GM18868 (cell line): ENCODE measurements at regions not wholly inside any gene's neighbourhood (a gene's known extent, or its start where the extent isn't known, plus 50 kb on each side); places are given as distances from the start of the nearest gene placed in this dataset.
"Not testable (repeated sequence)": the region's sequence is repeated elsewhere in the genome, so short reads cannot be mapped to it uniquely, and the experiment has no call there.

Experiments used
- ATAC-seq: cut with Tn5 transposase; IDR thresholded peaks from one replicate; pipeline ENCODE4 v1.9.1; 2021; ENCODE audit warnings: mild to moderate bottlenecking, moderate library complexity; ENCODE audit not compliant: unreplicated experiment

- no peak for ATAC-seq
Measured at GRCh38 chr4:13981499-13981898, 354.0 kb upstream of the BOD1L1 start.

GRCh38 chr4:13982010-13982409, 354.5 kb upstream of the BOD1L1 start:
- ATAC-seq, result peak; percentile 54

DNA sequence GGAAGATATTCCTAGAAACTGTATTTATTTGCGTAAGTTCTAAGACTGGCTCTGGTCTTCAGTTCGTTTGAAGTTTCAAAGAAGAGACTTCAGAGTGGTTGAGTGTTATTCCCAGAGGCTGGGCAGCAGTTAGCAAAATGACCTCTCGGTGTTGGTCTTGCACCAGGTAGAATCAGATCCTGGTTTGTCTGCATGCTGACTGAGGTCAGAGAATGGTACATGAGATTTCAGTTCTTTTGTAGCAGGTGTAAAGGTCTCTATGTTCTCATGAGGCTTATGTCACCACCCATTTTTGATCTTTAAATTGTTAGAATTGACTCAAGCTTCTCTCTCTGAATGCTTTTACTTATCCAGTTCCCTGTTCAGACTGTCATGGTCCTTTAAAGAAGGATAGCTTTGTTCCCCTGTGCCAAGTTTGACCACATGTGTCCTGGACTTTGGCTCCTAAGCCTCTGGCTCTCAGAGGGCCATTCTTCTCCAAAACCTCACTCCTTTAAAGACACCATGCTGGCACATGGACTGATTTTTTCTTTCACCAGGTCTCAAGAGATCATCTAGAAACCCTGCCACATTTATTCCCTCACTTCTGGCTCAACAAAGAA, 355.8 kb upstream of the BOD1L1 start:
- no peak for ATAC-seq

- no peak for ATAC-seq
Measured at GRCh38 chr4:13984991-13985800, 357.7 kb upstream of the BOD1L1 start.

DNA sequence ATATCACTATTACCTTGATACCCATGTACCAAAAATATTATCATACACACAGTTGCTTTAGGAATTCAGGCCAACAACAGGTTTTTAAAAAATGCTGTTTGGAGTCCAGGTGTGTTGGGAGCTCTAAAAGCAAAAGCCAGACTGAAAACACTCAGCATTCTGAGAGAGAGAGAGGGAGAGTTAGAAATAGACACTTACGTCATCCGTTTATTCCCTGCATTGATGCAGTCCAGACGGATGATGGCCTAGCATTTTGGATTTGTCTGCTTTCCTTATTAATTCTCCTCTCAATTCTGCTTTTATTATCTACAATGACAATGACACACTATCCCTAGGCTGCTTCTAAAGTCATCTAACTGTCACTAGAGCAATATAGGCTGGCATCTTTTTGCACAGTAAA, 358.3 kb upstream of the BOD1L1 start:
- ATAC-seq, result no peak

DNA sequence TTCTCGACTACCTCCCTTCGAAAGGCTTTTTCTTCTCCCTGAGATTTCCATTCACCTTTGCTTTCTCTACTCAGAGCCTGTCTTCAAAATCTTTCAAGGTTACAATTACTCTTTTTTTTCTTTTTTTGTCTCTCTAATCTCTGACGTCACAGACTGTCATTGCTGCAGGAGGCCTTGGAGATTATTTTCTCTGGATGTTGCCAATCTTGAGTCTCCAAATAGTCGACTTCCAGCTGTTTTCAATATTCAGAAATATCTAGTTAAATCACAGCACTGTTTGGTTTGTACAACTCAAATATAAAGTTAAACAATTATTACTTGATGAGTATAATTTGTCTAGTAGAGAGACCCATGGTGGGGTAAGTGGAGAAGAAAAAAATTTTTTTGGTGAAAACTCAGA, 359.0 kb upstream of the BOD1L1 start:
- no peak for ATAC-seq

DNA sequence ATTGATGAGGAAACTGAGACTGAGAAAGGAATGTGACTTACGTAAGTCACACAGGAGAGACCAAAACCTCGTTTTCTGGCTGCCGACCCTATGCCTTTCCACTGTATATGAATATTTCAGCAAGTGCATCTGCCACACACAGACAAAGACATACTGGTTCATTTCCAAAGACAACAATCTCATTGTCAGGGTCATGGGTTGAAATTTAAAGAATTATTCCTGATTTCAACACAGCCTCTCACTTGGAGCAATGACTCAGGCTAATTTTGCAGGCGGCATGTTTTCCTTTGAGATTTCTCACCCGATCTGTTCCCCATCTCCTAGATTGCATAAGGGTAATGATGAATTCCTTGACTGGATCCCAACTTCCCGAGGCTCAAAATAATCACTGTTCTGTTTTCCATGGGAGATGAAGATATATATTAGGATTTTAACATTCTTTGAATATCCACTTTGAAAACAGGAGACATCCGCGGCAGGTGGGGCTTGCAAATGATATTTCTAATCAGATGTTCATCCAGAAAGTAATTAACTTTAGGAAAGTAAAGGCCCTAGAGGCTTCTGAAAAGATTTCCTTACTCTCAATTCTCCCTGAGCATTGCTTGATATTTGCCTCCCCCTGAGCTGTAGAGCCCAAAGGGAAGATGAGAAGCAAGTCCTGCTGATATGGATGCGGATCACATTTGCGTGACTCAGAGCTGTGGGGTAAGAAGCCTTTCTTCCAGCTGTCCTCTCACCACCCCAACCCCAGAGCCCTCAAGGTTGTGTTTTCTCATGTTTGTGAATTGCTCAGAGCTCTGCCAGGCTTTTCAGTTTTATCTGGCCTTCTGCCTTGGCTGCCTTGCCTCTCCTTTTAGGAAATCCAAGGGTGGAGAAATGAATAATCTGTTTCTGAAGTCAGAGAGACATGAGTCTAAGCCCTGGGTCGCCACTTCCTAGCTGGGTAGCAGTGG, 361.1 kb upstream of the BOD1L1 start:
- no peak for ATAC-seq

DNA sequence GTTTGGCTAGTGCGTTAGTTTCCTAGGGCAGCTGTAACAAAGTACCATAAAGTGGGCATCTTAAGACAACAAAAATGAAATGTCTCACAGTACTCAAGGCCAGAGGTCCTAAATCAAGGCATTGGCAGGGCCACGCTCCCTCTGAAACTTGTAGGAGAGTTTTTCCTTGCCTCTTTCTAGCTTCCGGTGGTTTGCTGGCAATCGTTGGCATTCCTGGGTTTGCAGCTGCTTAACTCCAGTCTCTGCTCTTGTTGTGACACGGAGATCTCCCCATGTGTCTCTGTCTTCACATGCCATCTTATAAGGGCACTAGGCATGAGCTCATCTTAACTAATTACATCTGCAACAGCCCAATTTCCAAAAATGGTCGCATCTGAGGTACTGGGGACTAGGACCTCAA, 362.0 kb upstream of the BOD1L1 start:
- ATAC-seq, result no peak

DNA sequence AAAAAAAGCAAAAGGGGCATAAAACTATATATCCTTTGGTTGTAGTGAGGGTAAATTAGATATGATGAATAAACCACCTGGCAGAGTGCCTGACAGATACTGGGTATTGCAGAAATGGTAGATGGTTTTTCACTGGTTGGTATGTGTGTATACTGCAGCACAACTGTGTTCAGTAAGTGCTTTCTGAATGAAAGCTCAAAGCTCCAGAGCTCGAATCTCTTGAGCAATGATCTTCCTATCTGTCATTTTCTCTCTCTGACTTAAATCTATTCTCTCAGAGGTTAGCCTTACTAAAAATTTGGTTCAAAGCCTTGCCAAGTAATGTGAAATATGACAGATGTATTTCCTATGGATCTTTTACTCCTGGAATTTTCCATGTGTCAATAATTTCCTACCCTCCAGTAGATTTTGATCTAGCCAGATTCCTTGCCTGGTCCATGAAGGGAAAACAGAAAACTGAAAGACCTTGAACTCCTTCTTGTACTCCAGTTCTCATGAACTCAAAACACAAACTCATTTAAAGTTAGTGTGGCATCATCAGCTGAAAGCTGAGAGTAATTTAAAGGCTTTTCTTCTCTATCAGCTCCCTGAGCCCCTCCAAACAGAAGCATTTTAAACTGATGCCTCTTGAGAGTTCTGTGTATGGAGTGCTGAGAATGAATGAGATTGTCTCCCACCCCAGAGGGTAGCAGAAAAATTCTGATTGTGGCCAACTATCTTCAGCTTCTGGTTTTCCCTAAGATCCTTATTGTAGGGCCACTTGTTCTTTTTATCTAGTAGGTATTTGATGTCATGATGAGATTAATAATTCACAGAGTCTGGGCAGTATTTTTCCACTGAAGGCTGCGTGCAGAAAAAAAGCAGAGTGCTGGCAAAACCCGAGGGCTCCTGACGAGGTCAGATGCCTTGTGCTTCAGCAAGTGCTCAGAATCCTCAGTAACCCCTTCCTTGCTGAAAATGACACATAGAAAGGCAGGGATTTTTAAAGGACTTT, 363.4 kb upstream of the BOD1L1 start:
- ATAC-seq, result no peak

DNA sequence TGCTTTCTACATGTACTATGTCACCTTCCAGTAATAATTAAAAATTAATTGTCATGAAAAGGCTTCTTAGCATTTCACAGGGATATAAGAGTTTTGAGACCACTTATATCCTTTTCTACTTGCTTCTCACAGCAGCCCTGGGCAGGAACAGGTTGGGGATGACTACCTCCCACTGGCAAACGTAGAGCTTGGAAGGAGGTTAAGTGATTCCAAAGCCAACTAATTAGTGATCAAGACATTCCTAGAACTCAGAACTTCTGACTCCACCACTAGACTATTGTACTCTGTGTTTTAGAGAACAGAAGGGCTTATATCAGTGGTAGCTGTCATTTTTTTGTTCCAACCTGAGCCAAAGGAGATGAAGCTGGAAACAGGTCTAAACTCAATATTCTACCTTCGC, 364.5 kb upstream of the BOD1L1 start:
- ATAC-seq, result no peak

GRCh38 chr4:13992975-13993520, 365.5 kb upstream of the BOD1L1 start:
- no peak for ATAC-seq

GRCh38 chr4:13994016-13994415, 366.5 kb upstream of the BOD1L1 start:
- no peak for ATAC-seq

DNA sequence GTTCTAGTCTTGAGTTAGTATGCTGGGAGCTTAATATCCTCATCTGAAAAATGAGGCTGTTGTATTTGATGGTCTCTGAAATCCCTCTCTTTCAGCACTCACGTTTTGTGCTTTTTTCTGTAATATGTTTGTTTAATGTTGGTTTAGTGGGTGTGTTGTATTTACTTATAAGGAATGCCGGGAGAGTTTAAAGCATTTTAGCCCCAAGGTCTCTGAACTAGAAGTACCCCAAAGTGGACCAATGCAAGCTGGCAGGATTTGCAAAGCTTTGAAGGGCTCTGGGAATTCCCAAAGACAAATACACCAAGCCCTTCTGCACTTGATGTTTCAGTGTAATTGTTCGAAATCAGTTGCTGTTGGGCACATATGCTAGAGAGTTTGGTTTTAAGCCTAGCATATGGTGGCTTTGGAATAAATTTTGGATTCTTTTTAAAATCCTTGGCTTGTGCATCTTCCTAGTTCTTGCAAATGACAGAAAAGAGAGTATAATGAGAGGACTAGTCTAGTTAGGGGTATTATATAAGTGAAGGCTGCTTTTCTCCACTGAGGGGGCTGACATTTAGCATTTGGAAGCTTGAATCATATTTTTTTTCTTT, 371.4 kb upstream of the BOD1L1 start:
- ATAC-seq, result no peak

DNA sequence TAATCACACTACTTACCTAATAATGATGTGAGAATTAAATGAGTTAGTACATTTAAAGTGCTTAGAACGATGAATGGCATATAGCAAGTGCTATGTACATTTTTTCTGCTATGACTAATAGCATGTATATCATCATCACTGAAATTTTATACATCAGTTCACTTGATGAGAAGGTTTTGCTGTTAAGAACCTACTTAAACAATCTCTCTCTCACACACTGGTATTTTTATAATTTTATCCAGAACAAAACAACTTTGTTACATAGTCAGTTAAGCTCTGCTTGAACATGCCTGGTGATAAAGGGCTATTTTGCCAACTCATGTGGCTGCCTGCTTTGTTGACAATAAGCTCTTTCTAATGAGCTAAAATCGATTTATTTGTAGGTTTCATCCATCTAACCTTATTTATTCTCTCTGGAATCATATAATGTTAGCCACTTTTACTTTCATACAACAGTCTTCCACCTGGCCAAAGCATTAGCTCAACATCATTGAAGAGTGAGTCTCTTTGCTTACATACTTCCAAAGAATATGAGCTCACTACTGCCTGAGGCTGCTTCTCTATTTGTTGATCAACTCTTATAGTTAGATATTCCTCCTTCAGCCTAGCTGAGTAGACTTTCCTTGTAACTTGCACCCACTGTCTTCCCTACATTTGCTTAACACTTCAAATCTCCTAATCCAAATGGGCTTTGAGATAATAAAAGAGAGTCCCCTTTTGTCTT, 372.7 kb upstream of the BOD1L1 start:
- no peak for ATAC-seq

- not testable (repeated sequence) for ATAC-seq
Measured at GRCh38 chr4:14002331-14002730, 374.8 kb upstream of the BOD1L1 start.

- ATAC-seq, result no peak
Measured at GRCh38 chr4:14008494-14008893, 381.0 kb upstream of the BOD1L1 start.

GRCh38 chr4:14018191-14018853, 390.8 kb upstream of the BOD1L1 start:
- no peak for ATAC-seq

- ATAC-seq, result no peak
Measured at GRCh38 chr4:14022456-14022855, 394.9 kb upstream of the BOD1L1 start.
